Prostate gland (tissue), 2 donors: ENCODE measurements at regions not wholly inside any gene's neighbourhood (a gene's known extent, or its start where the extent isn't known, plus 50 kb on each side); places are given as distances from the start of the nearest gene placed in this dataset.

Experiments used
- DNase-seq: peaks from one replicate; pipeline ENCODE4 v3.0.0-alpha.2; 2019; ENCODE audit warnings: low spot score
- H3K27ac ChIP-seq, 2 donors: fragments of 200-600 bp; sonication (generic); 2 replicates each; pipeline ENCODE4 v1.5.1; 2017 to 2019
- H3K27me3 ChIP-seq: fragments of 200-600 bp; sonication (generic); replicated peaks from 2 replicates; pipeline ENCODE4 v1.5.1; 2019; ENCODE audit not compliant: insufficient read depth
- H3K36me3 ChIP-seq, 2 donors: fragments of 200-600 bp; sonication (generic); 1 replicate in 1 of 2; 2 replicates in 1 of 2; pipeline versions ENCODE4 v1.5.1 to v1.8.1; 2017 to 2019
- H3K4me1 ChIP-seq: fragments of 200-600 bp; sonication (generic); replicated peaks from 2 replicates; pipeline ENCODE4 v1.5.1; 2019
- H3K4me3 ChIP-seq, 2 donors: fragments of 200-600 bp; sonication (generic); 2 replicates each; pipeline ENCODE4 v1.5.1; 2017 to 2019
- H3K9me3 ChIP-seq: fragments of 200-600 bp; sonication (generic); 2 replicates; pipeline ENCODE4 v1.5.1; 2017
- CTCF ChIP-seq, 4 experiments: fragments of 200-600 bp in 2 of 4; fragments of 450-650 bp in 2 of 4; sonication (generic) in 2 of 4; IDR thresholded peaks; 1 replicate in 3 of 4; 2 replicates in 1 of 4; pipeline ENCODE4 v1.5.1; 2016 to 2019; ENCODE audit warnings: antibody characterized with exemption in 4 of 4, mild to moderate bottlenecking in 2 of 4, moderate library complexity in 2 of 4
- POLR2A ChIP-seq: fragments of 450-650 bp; IDR thresholded peaks from one replicate; pipeline ENCODE4 v1.6.1; 2016; ENCODE audit warnings: antibody characterized with exemption, mild to moderate bottlenecking
- POLR2AphosphoS5 ChIP-seq: sonication (generic); formaldehyde crosslinking; IDR thresholded peaks from one replicate; pipeline ENCODE4 v1.6.1; 2017; ENCODE audit warnings: antibody characterized with exemption
- WGBS: methylation state at CpG from one replicate; pipeline ENCODE4 v1.1.5; 2018; 5-methylcytosine and 5-hydroxymethylcytosine counted together
- intact Hi-C: fragments of 100-400 bp; cut with DNase I; formaldehyde crosslinking; loops from one replicate; pipeline ENCODE4 v1.14.2; 2022

GRCh38 chr4:137025484-137026059 lies 506.7 kb downstream of the PCDH18 start:
- no peaks in the 10 kb centered on the region for H3K9me3 ChIP-seq
- no peak for DNase-seq
- no peak overlapping the region for H3K27ac ChIP-seq
- H3K36me3 ChIP-seq: no peaks in the 10 kb centered on the region
- no peaks in the 10 kb centered on the region for H3K27me3 ChIP-seq
- intact Hi-C loops: no loop called here
- H3K4me1 ChIP-seq: no peaks in the 10 kb centered on the region
- 76% methylated on average over 5 of the region's 5 CpGs for WGBS
- TF ChIP-seq CTCF (IDR thresholded peaks at IDR 0.05) (no peak), POLR2AphosphoS5 (no peak)
- H3K4me3 ChIP-seq: no peak overlapping the region

- DNase-seq: no peak
- WGBS: 14% methylated on average over 2 of the region's 2 CpGs
- Histone ChIP-seq H3K27ac (no peak overlapping the region), H3K4me1 (no peaks in the 10 kb centered on the region), H3K36me3 (no peaks in the 10 kb centered on the region), H3K9me3 (no peaks in the 10 kb centered on the region), H3K27me3 (no peaks in the 10 kb centered on the region), H3K4me3 (no peak overlapping the region)
- TF ChIP-seq POLR2AphosphoS5 (no peak), POLR2A (no peak), CTCF (IDR thresholded peaks at IDR 0.05) (no peak)
- intact Hi-C loops: no loop called here
Measured at GRCh38 chr4:137015426-137016409, 516.6 kb downstream of the PCDH18 start.

- 58% methylated on average over 2 of the region's 2 CpGs for WGBS
Measured at GRCh38 chr4:137000432-137000831, 531.9 kb downstream of the PCDH18 start.

GRCh38 chr4:136992032-136992431 lies 540.3 kb downstream of the PCDH18 start:
- DNase-seq: no peak
- H3K36me3 ChIP-seq: no peaks in the 10 kb centered on the region
- no peaks in the 10 kb centered on the region for H3K27me3 ChIP-seq
- no peaks in the 10 kb centered on the region for H3K4me1 ChIP-seq
- 55% methylated on average over 3 of the region's 3 CpGs for WGBS
- H3K27ac ChIP-seq: no peak overlapping the region
- no peak for TF ChIP-seq POLR2AphosphoS5
- TF ChIP-seq POLR2A: no peak
- TF ChIP-seq CTCF (IDR thresholded peaks at IDR 0.05): no peak
- no peaks in the 10 kb centered on the region for H3K9me3 ChIP-seq
- H3K4me3 ChIP-seq: no peak overlapping the region
- intact Hi-C loops: no loop called here

More at GRCh38 chr4:137000432-137000831, 531.9 kb downstream of the PCDH18 start:
- Histone ChIP-seq H3K36me3 (no peaks in the 10 kb centered on the region), H3K27ac (no peak overlapping the region), H3K9me3 (no peaks in the 10 kb centered on the region), H3K27me3 (no peaks in the 10 kb centered on the region), H3K4me1 (no peaks in the 10 kb centered on the region), H3K4me3 (no peak overlapping the region)
- TF ChIP-seq POLR2A: no peak
- TF ChIP-seq POLR2AphosphoS5: no peak
- TF ChIP-seq CTCF (IDR thresholded peaks at IDR 0.05): no peak
- DNase-seq: no peak
- intact Hi-C loops: no loop called here
